Stomach smooth muscle (tissue), 2 donors: ENCODE measurements at regions not wholly inside any gene's neighbourhood (a gene's known extent, or its start where the extent isn't known, plus 50 kb on each side); places are given as distances from the start of the nearest gene placed in this dataset.
"Not testable (repeated sequence)": the region's sequence is repeated elsewhere in the genome, so short reads cannot be mapped to it uniquely, and the experiment has no call there.

Experiments
- H3K27ac ChIP-seq: one replicate; pipeline ENCODE4 v1.7.0; 2013; ENCODE audit warnings: mild to moderate bottlenecking, low read length, inconsistent platforms
- H3K27me3 ChIP-seq, 2 donors: one replicate each; pipeline ENCODE4 v1.7.0; 2013; ENCODE audit warnings: low read length in 2 of 2; ENCODE audit not compliant: insufficient read depth in 2 of 2, control insufficient read depth in 1 of 2
- H3K36me3 ChIP-seq, 2 donors: one replicate each; pipeline ENCODE4 v1.7.0; 2013; ENCODE audit warnings: low read length in 2 of 2; ENCODE audit not compliant: control insufficient read depth in 2 of 2, insufficient read depth in 2 of 2
- H3K4me1 ChIP-seq: one replicate; pipeline ENCODE4 v1.7.0; 2013; ENCODE audit warnings: low read length; ENCODE audit not compliant: control insufficient read depth, insufficient read depth
- H3K4me3 ChIP-seq, 2 donors: one replicate each; pipeline ENCODE4 v1.7.0; 2013; ENCODE audit warnings: low read length in 2 of 2
- H3K9ac ChIP-seq, 2 donors: one replicate each; pipeline ENCODE4 v1.7.0; 2013; ENCODE audit warnings: low read length in 2 of 2, mild to moderate bottlenecking in 1 of 2
- H3K9me3 ChIP-seq, 2 donors: one replicate each; pipeline ENCODE4 v1.7.0; 2013; ENCODE audit warnings: low read length in 2 of 2; ENCODE audit not compliant: control insufficient read depth in 2 of 2
- donor health status: healthy.
- donor health status: Pancreatic carcinoma.

DNA sequence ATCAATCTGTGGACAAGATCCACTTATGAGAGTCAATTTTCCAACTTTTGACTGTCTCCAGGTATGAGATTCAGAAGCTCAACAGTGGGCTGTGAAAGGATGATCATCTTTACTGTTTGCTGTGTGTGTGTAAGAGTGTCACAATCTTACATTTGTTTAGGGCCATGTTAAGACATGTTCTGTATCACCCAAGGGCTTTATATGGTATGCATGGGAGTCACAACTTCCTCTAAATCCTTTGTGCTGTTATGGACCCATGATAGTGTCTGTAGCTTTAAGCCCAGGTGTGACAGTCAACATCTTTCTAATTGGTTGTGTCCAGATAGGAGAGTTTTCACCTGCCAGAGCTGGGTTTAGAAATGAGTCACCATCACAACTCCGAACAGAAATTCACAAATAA is 70.2 kb downstream of the ZNF726 start:
- not testable (repeated sequence) for H3K36me3 ChIP-seq, H3K9me3 ChIP-seq, H3K9ac ChIP-seq, H3K27me3 ChIP-seq, H3K4me1 ChIP-seq, H3K4me3 ChIP-seq, H3K27ac ChIP-seq

DNA sequence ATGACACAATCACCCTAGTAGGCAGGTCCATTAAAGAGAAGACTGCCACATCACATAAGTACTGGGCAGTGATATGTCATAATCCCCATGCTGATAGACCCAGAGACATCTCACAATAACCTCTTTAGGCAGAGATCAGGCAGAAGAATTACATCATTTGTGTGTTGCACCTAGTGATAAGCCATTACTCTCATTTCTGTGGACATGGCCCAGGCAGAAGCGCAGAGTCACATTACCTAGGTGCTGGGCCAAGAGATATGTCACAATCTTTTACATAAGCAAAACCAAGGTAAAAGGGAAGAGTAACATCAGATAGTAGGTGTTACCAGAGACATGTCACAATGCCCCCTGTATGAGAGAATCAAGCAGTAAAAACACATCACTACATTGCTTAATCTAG is 71.9 kb downstream of the ZNF726 start:
- Histone ChIP-seq H3K4me3 (no peak overlapping the region), H3K27me3 (no peaks in the 10 kb centered on the region), H3K36me3 (no peaks in the 10 kb centered on the region), H3K9ac (no peak overlapping the region), H3K4me1 (no peaks in the 10 kb centered on the region), H3K27ac (no peak overlapping the region), H3K9me3 (no peaks in the 10 kb centered on the region)

DNA sequence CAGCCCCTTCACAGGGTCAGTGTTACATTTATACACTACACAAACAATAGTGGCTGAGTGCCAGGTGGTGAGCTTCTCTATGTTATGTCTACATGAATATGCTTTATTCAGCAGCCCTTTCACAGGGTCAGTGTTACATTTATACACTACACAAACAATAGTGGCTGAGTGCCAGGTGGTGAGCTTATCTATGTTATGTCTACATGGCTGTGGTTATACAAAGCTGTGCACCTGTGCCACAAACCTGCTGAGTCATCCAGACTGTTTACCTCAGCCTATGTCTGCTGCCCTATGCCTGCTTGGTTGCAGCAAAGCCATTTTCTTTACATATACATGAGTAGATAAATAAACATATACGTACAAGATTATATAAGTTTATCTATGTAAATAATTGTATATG is 76.5 kb downstream of the ZNF726 start:
- H3K27ac ChIP-seq = no peak overlapping the region
- H3K4me1 ChIP-seq = no peaks in the 10 kb centered on the region
- H3K4me3 ChIP-seq = no peak overlapping the region
- H3K27me3 ChIP-seq = no peaks in the 10 kb centered on the region
- no peak overlapping the region for H3K9ac ChIP-seq
- no peaks in the 10 kb centered on the region for H3K36me3 ChIP-seq
- no peaks in the 10 kb centered on the region for H3K9me3 ChIP-seq

DNA sequence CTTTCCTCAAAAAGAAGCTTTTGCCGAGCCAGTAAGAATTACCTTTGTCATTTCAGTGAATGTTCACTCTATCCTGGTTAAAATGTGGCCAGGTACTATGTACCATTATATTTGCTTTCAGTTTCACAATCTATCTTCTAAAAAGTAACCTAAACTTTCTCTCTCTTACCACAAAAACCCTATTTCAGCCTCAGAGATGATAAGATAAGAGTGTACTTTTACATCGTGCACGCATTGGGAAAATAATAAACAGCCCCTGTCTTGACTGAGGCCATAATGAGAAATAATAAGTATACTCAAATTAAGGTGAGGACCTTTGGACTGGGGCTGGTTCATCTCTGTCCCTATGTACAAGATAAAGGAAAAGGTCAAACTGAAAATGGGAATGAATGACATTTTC is 77.7 kb downstream of the ZNF726 start:
- H3K9me3 ChIP-seq = peaks cover 0 to 4% of the 10 kb centered on the region in 2 donors
- no peak overlapping the region for H3K27ac ChIP-seq
- H3K4me1 ChIP-seq = no peaks in the 10 kb centered on the region
- no peak overlapping the region for H3K4me3 ChIP-seq
- H3K27me3 ChIP-seq = no peaks in the 10 kb centered on the region
- H3K9ac ChIP-seq = no peak overlapping the region
- H3K36me3 ChIP-seq = no peaks in the 10 kb centered on the region

DNA sequence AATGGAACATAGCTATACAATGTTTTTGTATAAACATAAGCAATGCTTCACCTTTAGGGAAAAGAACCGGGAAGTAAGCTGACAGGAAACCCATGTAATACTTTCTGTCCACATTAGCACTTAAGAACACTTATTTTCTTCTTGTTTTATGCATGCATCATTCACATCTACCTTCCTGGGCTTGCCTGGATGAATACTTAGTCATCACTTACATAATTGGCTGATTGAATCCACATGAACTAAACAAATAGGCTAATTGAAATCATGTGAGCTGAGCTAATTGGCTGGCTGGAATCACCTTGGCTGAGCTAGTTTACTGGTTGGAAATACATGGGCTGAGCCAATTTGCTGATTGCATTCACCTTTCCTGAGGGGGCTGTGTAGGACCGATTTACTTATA is 78.8 kb downstream of the ZNF726 start:
- Histone ChIP-seq H3K27ac (no peak overlapping the region), H3K36me3 (no peaks in the 10 kb centered on the region), H3K27me3 (no peaks in the 10 kb centered on the region), H3K9me3 (peaks cover 0 to 5% of the 10 kb centered on the region in 2 donors), H3K4me3 (no peak overlapping the region), H3K9ac (no peak overlapping the region), H3K4me1 (no peaks in the 10 kb centered on the region)

DNA sequence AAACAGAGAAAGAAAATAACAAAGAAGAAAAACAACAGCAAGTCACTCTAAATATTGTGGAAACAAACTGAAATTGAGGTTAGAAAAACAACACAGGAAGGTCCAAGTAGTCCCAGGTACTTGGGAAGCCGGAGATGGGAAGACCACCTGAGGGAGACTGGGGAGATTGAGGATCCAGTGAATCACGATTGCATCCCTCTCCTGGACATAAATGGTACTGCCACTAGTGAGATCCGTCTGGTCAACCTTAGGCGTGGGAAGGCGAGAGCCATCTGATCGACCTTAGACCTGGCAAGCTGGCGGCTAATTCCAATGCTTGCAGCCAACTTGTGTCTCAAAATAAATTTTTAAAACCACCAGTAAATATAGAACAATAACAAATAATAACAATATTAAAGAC is 81.9 kb downstream of the ZNF726 start:
- no peak overlapping the region for H3K9ac ChIP-seq
- H3K27ac ChIP-seq = no peak overlapping the region
- H3K36me3 ChIP-seq = no peaks in the 10 kb centered on the region
- no peak overlapping the region for H3K4me3 ChIP-seq
- no peaks in the 10 kb centered on the region for H3K27me3 ChIP-seq
- no peaks in the 10 kb centered on the region for H3K4me1 ChIP-seq
- peaks cover 0 to 5% of the 10 kb centered on the region in 2 donors for H3K9me3 ChIP-seq

DNA sequence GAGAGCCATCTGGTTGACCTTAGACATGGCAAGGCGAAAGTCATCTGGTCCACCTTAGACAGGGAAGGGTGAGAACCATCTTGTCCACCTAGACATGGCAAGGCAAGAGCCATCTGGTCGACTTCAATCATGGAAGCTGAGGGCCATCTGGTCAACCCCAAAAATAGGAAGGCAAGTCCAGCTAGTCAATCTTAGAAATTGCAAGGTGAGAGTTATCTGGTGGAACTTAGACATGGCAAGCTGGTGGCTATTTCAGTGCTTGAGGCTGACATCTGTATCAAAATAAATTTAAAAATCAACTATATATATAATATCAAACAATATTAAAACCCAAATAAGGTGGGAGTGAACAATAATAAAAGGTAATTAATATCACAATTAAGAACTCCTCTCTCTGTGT is 83.9 kb downstream of the ZNF726 start:
- Histone ChIP-seq H3K36me3 (no peaks in the 10 kb centered on the region), H3K4me3 (no peak overlapping the region), H3K27ac (no peak overlapping the region), H3K9ac (no peak overlapping the region), H3K9me3 (peaks cover 0 to 5% of the 10 kb centered on the region in 2 donors), H3K27me3 (no peaks in the 10 kb centered on the region), H3K4me1 (no peaks in the 10 kb centered on the region)

DNA sequence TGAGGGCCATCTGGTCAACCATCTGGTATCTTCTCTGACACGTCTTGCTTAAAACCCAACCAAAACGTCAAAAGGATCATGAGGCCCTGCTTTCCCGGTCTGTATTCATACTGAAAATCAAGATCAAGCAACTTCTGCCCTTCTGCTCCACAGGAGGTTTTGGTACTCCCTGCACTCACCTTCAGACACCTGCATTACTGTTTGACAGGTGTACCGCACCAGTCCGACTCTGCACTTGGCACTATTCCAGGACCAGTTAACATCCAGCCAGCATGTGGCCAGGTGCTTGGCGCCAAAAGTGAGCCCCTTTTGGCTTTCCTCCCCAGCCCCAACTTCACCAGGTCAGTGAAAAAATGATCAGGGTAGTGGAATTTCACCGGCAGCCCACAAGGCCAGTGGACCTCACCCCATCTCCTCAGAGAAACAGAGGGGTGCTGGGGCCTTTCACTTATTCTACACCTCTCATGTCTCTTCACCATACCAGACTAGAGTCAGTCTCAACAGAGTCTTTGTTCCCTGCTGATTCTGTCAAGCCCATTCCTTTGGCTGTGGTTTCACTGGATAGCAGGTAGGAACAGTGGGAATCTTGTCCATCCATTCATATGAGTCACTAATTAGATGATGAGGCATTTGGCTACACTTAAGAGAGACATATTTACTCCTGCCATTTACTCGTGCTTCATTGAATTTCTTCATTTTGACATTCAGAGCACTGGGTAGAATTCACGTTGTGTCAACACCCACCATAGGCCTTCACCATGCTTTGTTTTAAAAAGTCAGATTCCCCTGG is 85.3 kb downstream of the ZNF726 start:
- Histone ChIP-seq H3K27ac (no peak overlapping the region), H3K9ac (no peak overlapping the region), H3K4me3 (no peak overlapping the region), H3K9me3 (peaks cover 0 to 7% of the 10 kb centered on the region in 2 donors), H3K4me1 (no peaks in the 10 kb centered on the region), H3K27me3 (no peaks in the 10 kb centered on the region), H3K36me3 (no peaks in the 10 kb centered on the region)

DNA sequence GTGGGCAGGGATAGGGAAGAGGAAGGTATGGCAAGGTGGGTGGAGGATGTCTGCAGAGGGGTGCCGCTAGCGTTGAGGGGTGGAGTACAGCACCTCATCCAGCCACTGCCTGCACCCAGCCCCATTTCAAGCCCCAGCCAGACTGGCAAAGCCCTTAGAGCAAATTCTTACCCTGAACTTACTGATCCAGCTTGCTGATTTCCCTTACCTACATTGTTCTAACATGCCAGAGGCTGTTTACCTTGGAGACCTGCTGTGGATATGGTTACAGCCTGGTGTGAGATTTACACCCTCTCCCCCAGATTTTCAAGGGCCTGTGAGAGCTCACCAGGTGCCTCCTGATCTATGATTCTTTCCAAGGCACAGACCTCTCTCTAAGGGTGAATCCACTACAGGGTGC is 86.0 kb downstream of the ZNF726 start:
- H3K27ac ChIP-seq = no peak overlapping the region

DNA sequence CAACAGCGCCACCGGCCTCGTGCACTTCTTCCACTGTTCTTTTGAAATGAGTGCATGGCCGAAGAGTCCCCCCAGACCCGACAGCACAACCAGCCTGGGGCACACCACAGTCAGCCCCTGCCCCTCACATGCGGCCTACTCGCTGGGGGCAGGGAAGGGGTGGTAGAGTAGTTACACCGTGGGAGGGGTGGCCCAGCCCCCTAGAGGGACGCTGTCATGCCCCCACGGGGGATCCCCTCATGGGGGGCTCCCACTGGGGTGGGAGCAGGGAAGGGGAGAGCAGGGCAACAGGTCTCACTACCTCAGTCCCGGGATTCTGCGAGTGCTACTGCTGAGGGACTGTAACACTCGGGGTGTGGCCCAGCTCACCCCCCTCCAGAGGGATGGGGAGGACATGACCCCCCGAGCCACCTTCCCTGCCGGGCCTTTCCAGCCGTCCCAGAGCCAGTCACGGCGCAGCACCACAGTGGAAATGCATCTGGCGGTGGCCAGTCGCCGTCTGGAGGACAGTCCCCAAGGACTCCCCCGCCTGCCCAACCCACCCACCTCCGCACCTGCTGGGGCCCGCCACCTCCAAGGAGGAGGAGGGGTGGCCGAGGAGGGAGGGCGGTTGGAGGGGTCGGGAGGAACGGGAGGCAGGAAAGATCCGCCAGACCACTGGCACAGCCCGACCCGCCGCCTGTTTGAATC is 84.6 kb upstream of the ZNF254 start:
- Histone ChIP-seq H3K27ac (no peak overlapping the region), H3K4me1 (no peaks in the 10 kb centered on the region), H3K4me3 (no peak overlapping the region), H3K9ac (no peak overlapping the region), H3K9me3 (peaks cover 0 to 3% of the 10 kb centered on the region in 2 donors), H3K27me3 (no peaks in the 10 kb centered on the region), H3K36me3 (no peaks in the 10 kb centered on the region)

More for the DNA sequence above, 86.0 kb downstream of the ZNF726 start:
- Histone ChIP-seq H3K36me3 (no peaks in the 10 kb centered on the region), H3K9ac (no peak overlapping the region), H3K4me1 (no peaks in the 10 kb centered on the region), H3K9me3 (peaks cover 0 to 7% of the 10 kb centered on the region in 2 donors), H3K4me3 (no peak overlapping the region), H3K27me3 (no peaks in the 10 kb centered on the region)

DNA sequence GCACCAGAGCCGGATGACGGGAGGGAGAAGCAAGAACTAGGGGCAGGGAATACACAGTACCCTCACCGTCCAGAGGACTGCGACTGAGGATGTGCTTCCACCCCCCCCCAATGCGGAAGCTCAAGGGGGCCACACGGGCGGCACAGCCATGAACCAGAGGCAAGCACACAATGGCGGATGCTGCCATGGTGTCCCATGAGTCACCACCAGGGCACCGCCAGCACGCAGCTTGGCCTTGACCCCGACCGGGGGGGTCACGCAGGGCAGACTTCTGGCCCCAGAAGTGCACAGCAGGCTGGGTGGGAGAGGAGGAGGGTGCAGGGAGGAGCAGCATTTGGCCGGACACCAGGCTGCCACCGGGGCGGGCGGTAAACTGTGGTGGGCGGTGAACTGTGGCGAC is 83.5 kb upstream of the ZNF254 start:
- H3K36me3 ChIP-seq = no peaks in the 10 kb centered on the region
- H3K4me1 ChIP-seq = no peaks in the 10 kb centered on the region
- no peak overlapping the region for H3K27ac ChIP-seq
- no peaks in the 10 kb centered on the region for H3K27me3 ChIP-seq
- no peak overlapping the region for H3K4me3 ChIP-seq
- no peak overlapping the region for H3K9ac ChIP-seq
- peaks cover 0 to 2% of the 10 kb centered on the region in 2 donors for H3K9me3 ChIP-seq
